ENCODE measurements at regions not wholly inside any gene's neighbourhood (a gene's known extent, or its start where the extent isn't known, plus 50 kb on each side); places are given as distances from the start of the nearest gene placed in this dataset.

DNA sequence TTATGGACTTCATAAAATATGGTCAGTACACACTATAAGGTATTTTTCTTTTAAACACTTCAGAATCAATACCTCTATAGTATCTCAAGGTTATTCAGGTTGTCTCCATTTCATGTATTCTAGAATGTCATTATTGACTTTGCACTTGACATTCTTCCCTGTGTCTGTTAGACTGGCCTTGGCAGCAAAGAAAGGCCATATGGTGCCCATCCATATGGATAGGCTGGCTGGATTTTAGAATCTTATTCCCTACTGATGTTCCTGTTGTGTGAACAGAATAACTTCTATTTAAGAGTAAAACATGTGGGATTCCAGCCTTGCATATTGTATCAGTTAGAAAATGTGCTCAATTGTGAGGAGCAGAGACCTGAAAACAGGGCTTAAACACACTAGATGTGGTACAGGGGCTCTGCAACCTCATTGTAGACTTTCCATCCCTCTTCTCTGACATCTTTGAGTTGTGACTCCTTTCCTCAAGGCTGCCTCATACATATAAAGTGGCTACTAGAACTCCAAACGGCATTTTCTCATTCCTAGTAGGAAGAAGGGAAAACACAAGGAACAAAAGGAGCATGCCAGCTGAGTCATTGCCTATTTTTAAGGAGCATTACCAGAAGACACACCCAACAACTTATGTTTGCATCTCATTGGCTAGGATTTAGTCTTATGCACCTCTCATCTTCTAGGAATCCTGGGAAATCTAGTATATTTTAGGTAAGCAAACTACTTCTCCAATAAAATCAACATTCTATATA, 221.2 kb upstream of the TMPO start:
- no peak for ATAC-seq
- CTCF ChIA-PET = no interaction called here
- no peaks in the 10 kb centered on the region for H3K9me3 Mint-ChIP-seq (ENCODE audit: low read depth)

GRCh38 chr12:98295681-98296080, 219.7 kb upstream of the TMPO start:
- DNase-seq (no peak), ATAC-seq (no peak)
- Mint-ChIP-seq H3K9me3 (ENCODE audit: low read depth) (no peaks in the 10 kb centered on the region), H3K4me1 (no peaks in the 10 kb centered on the region), H3K27me3 (peaks cover 15% of the 10 kb centered on the region), H3K36me3 (no peaks in the 10 kb centered on the region), H3K27ac (no peak overlapping the region), H3K4me3 (no peak overlapping the region)
- CTCF ChIA-PET = no interaction called here

More for the DNA sequence above, 221.2 kb upstream of the TMPO start:
- H3K4me3 Mint-ChIP-seq = no peak overlapping the region
- H3K4me1 Mint-ChIP-seq = no peaks in the 10 kb centered on the region
- H3K27me3 Mint-ChIP-seq = peaks cover 18% of the 10 kb centered on the region
- DNase-seq = no peak
- H3K27ac Mint-ChIP-seq = no peak overlapping the region
- no peaks in the 10 kb centered on the region for H3K36me3 Mint-ChIP-seq

DNA sequence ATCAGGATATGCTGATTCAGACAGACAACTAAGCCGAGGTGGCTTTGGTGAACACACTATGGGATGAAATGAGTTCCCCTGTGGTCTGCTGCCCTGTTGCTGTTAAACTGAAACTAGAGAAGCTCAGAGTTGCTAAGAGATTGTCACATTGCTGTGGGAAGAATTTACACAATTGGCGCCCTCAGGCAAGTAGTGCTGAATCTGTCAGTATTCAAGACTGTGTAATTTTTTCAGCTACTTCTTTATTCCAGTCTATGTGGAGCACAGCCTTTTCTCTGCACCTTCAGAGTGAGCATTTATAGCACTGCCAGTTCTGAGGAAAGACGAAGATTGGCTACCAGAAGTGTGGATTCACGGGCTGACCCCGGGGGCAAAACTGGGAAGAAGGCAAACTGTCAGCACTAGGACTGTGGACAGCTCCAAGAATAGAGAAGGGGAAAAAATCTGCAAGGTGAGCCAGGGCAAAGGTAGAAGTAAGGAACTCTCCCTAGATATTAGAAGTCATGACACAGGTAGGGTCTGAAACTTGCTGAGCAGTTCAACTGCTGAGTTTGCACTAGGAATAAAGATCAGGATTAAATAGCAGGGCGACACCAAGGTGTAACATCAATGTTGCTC, 218.8 kb upstream of the TMPO start:
- Mint-ChIP-seq H3K36me3 (no peaks in the 10 kb centered on the region), H3K27ac (no peak overlapping the region), H3K27me3 (peaks cover 10% of the 10 kb centered on the region), H3K4me3 (no peak overlapping the region), H3K9me3 (ENCODE audit: low read depth) (no peaks in the 10 kb centered on the region), H3K4me1 (no peaks in the 10 kb centered on the region)
- DNase-seq (no peak), ATAC-seq (no peak)
- CTCF ChIA-PET = no interaction called here

DNA sequence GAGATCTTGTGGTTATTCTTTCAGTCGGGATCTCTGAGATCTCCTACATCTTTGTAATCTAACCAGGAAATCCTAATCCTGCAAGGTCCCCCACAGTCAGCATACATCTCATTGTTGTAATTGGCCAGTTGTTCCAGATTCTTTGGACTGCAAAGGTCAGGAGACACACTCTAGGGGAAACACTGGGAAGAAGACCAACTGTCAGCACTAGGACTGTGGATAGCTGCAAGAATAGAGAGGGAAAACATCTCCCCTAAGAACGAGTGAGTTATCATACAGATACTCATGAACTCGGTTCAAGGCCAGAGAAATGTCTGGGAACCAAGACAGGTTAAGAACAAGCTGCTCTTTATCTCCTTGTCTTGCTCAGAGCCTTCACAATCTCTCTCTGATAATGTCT, 217.9 kb upstream of the TMPO start:
- Mint-ChIP-seq H3K4me3 (no peak overlapping the region), H3K27ac (no peak overlapping the region), H3K36me3 (no peaks in the 10 kb centered on the region), H3K9me3 (ENCODE audit: low read depth) (no peaks in the 10 kb centered on the region), H3K27me3 (peaks cover 6% of the 10 kb centered on the region), H3K4me1 (no peaks in the 10 kb centered on the region)
- DNase-seq (no peak), ATAC-seq (no peak)
- CTCF ChIA-PET = no interaction called here

GRCh38 chr12:98308141-98308540, 207.2 kb upstream of the TMPO start:
- no peaks in the 10 kb centered on the region for H3K36me3 Mint-ChIP-seq
- no peaks in the 10 kb centered on the region for H3K9me3 Mint-ChIP-seq (ENCODE audit: low read depth)
- no peak overlapping the region for H3K27ac Mint-ChIP-seq
- H3K4me1 Mint-ChIP-seq = no peaks in the 10 kb centered on the region
- CTCF ChIA-PET = no interaction called here
- no peak for DNase-seq
- ATAC-seq = no peak
- H3K27me3 Mint-ChIP-seq = peaks cover 5% of the 10 kb centered on the region
- no peak overlapping the region for H3K4me3 Mint-ChIP-seq

GRCh38 chr12:98317939-98318899, 197.2 kb upstream of the TMPO start:
- CTCF ChIA-PET = no interaction called here
- no peak for DNase-seq
- Mint-ChIP-seq H3K27me3 (peaks cover 6% of the 10 kb centered on the region), H3K4me3 (no peak overlapping the region), H3K9me3 (ENCODE audit: low read depth) (no peaks in the 10 kb centered on the region), H3K36me3 (no peaks in the 10 kb centered on the region), H3K4me1 (no peaks in the 10 kb centered on the region), H3K27ac (no peak overlapping the region)
- no peak for ATAC-seq

- DNase-seq (no peak), ATAC-seq (no peak)
- no peak overlapping the region for H3K27ac Mint-ChIP-seq
- CTCF ChIA-PET = no interaction called here
- no peak overlapping the region for H3K4me3 Mint-ChIP-seq
- peaks cover 4% of the 10 kb centered on the region for H3K27me3 Mint-ChIP-seq
- H3K4me1 Mint-ChIP-seq = no peaks in the 10 kb centered on the region
- no peaks in the 10 kb centered on the region for H3K9me3 Mint-ChIP-seq (ENCODE audit: low read depth)
- H3K36me3 Mint-ChIP-seq = no peaks in the 10 kb centered on the region
Measured at GRCh38 chr12:98319716-98320425, 195.5 kb upstream of the TMPO start.

DNA sequence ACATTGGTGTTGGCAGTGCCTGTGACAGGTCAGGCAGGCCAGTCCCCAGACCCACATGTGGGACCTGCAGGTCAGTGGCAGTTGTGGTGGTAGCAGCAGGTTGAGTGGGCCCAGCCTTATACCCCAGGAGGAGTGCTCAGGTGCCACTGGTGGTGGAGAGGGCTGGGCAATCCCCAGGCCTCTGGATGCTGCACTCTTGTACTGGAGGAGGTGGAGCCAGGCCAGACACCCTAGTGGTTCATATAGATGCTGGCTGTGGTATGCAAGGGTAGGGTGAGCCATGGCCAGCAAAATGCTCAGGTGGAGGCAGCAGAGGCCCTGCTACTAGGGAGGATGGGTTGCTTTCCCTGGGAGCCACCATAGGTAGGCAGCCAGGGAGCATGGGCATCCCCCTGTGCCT, 190.4 kb upstream of the TMPO start:
- no peak overlapping the region for H3K27ac Mint-ChIP-seq
- no peaks in the 10 kb centered on the region for H3K4me1 Mint-ChIP-seq
- H3K36me3 Mint-ChIP-seq = no peaks in the 10 kb centered on the region
- H3K27me3 Mint-ChIP-seq = no peaks in the 10 kb centered on the region
- no peak for ATAC-seq
- no peaks in the 10 kb centered on the region for H3K9me3 Mint-ChIP-seq (ENCODE audit: low read depth)
- no peak for DNase-seq
- CTCF ChIA-PET = no interaction called here
- H3K4me3 Mint-ChIP-seq = no peak overlapping the region

DNA sequence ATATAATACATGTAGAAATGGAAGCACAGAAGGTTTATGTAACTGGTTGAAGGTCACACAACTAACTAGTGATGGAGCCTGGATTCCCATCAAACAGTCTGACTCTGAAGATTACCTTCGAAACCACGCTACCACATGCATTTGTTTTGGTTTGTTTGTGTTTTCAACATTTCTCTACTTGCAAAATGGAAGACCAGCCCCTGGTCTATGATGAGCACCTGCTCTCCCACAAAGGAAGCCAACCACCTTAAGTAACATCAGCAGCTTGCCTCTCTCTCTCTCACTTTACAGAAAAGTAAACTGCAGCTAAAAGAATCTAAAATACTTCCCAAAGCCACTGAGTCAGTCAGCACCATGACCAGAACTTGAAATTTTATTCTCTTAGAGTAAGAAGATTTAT, 186.9 kb upstream of the TMPO start:
- Mint-ChIP-seq H3K4me3 (no peak overlapping the region), H3K9me3 (ENCODE audit: low read depth) (no peaks in the 10 kb centered on the region), H3K4me1 (no peaks in the 10 kb centered on the region), H3K27me3 (no peaks in the 10 kb centered on the region), H3K36me3 (no peaks in the 10 kb centered on the region), H3K27ac (no peak overlapping the region)
- no peak for ATAC-seq
- CTCF ChIA-PET = no interaction called here
- DNase-seq = no peak

GRCh38 chr12:98329589-98329988, 185.8 kb upstream of the TMPO start:
- no peaks in the 10 kb centered on the region for H3K36me3 Mint-ChIP-seq
- no peaks in the 10 kb centered on the region for H3K9me3 Mint-ChIP-seq (ENCODE audit: low read depth)
- H3K4me3 Mint-ChIP-seq = no peak overlapping the region
- ATAC-seq = no peak
- H3K27ac Mint-ChIP-seq = no peak overlapping the region
- no peaks in the 10 kb centered on the region for H3K4me1 Mint-ChIP-seq
- CTCF ChIA-PET = no interaction called here
- H3K27me3 Mint-ChIP-seq = peaks cover 2% of the 10 kb centered on the region
- DNase-seq = no peak

DNA sequence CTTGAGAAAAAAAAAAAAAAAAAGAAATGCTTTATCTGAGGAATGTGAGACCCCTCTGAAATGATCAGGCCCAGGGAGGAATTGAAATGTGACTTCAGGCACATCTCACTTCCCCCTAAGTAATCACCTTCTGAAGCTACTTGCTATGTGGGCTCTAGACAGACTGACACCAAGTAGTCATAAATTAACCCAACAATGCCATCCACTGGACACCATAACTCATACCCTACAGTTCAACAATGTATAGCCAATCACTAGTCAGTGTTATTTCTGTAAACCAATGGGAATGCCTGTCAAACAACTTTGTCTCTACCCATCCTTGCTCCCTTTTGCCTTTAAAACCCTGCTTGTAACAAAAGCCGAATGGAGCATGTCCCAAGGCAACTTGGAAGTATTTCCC, 182.7 kb upstream of the TMPO start:
- CTCF ChIA-PET = interaction anchor here (0.6 kb wide), 1 partner anchor 723 kb away, joined by 3 read pairs; no protein-coding TSS in a partner anchor
- ATAC-seq (no peak), DNase-seq (no peak)
- Mint-ChIP-seq H3K27me3 (peaks cover 16% of the 10 kb centered on the region), H3K4me3 (no peak overlapping the region), H3K27ac (no peak overlapping the region), H3K36me3 (no peaks in the 10 kb centered on the region), H3K4me1 (no peaks in the 10 kb centered on the region), H3K9me3 (ENCODE audit: low read depth) (no peaks in the 10 kb centered on the region)

- no peaks in the 10 kb centered on the region for H3K36me3 Mint-ChIP-seq
- H3K27me3 Mint-ChIP-seq = peaks cover 21% of the 10 kb centered on the region
- DNase-seq (no peak), ATAC-seq (no peak)
- no peak overlapping the region for H3K27ac Mint-ChIP-seq
- H3K4me1 Mint-ChIP-seq = no peaks in the 10 kb centered on the region
- H3K4me3 Mint-ChIP-seq = no peak overlapping the region
- CTCF ChIA-PET = interaction anchor here (0.9 kb wide), 1 partner anchor 20 kb away, joined by 3 read pairs; no protein-coding TSS in a partner anchor
- no peaks in the 10 kb centered on the region for H3K9me3 Mint-ChIP-seq (ENCODE audit: low read depth)
Measured at GRCh38 chr12:98334768-98335167, 180.6 kb upstream of the TMPO start.

GRCh38 chr12:98341026-98341425, 174.4 kb upstream of the TMPO start:
- Mint-ChIP-seq H3K36me3 (no peaks in the 10 kb centered on the region), H3K9me3 (ENCODE audit: low read depth) (no peaks in the 10 kb centered on the region), H3K4me3 (no peak overlapping the region), H3K4me1 (no peaks in the 10 kb centered on the region), H3K27ac (no peak overlapping the region), H3K27me3 (peaks cover 32% of the 10 kb centered on the region)
- DNase-seq (no peak), ATAC-seq (no peak)
- CTCF ChIA-PET = no interaction called here
